ENCODE measurements at regions not wholly inside any gene's neighbourhood (a gene's known extent, or its start where the extent isn't known, plus 50 kb on each side); places are given as distances from the start of the nearest gene placed in this dataset.

DNA sequence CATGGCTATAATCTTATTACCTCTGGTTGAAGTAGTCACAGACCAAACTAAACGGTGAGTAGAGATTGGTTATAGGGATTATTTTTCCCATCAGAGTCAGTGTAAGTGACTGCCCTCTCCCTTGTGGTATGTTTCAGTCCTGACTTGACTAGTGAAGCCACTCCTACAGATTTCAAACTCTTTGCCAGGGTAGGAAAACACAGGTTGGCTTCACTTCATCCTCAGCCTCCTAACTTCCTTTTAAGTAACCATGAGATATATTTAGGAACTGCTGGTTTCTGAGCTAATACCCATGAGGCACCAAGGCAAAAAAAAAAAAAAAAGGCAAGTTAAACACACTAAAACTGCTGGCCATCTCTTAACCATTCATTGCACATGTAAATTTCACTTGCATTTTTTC lies 349.2 kb upstream of the MCTP2 start:
- DNase-seq (ENCODE audit: low read depth in 2 of 2, low spot score in 1 of 2): no peak

GRCh38 chr15:93881310-93881709 lies 350.1 kb upstream of the MCTP2 start:
- DNase-seq (ENCODE audit: low read depth in 2 of 2, low spot score in 1 of 2): no peak

DNA sequence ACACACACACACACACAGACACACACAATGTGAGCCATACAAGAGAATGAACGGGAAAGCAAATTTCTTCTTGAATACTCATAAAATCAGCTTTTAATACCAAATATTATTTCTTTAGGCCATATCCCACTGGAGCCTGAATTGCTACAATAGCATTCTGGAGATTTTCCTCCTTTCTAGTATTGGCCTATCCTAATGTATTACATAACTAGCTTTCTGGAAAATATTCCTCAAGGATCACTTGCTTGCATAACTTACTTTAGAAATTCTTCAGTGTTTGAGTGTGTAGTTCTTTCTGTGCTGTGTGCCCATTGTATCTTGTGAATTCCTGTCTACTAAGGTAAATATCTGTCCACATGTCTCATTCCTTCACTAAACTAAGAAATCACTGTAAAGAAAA lies 351.0 kb upstream of the MCTP2 start:
- DNase-seq (ENCODE audit: low read depth in 2 of 2, low spot score in 1 of 2): no peak

GRCh38 chr15:93870583-93870982 lies 360.8 kb upstream of the MCTP2 start:
- DNase-seq (ENCODE audit: low read depth in 2 of 2, low spot score in 1 of 2): no peak

DNA sequence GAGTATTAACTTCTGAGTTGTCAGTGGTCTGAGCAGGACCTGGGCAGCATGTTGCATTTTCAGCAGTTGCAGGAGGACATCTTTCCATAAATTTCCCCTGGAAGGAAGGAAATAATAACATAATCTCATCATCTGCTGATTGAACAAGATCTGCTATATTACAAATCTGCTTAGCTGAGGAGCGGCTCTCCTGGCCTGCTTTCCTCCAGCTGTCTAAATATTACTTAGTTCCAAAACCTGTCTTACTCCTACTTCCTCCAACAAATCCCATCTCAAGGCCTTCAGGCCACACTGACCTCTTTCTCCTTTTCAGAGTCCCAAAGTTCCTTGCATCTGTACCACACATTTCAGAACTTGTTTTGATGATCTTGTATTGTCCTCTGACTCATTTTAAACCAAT lies 364.4 kb upstream of the MCTP2 start:
- DNase-seq (ENCODE audit: low read depth in 2 of 2, low spot score in 1 of 2): no peak

GRCh38 chr15:93866476-93866875 lies 364.9 kb upstream of the MCTP2 start:
- no peak for DNase-seq (ENCODE audit: low read depth in 2 of 2, low spot score in 1 of 2)

DNA sequence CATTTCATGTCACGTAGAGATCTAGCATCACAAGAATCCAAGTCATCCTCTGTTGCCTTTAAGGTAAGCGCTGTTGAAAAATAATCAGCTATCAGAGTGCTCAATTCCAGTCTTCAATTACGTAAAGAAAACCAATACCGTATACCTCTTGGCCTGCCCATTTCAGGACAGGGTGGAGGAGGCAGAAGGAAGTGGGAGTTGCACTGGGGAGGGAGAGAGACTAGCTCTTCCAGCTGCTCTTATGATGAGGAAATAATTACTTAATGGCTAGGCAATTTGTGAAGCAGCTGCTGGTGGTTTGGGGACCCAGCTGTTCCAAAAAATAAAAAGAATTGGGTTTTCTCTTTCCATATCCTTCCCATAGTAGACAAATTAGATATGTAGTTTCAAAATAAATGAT lies 365.8 kb upstream of the MCTP2 start:
- no peak for DNase-seq (ENCODE audit: low read depth in 2 of 2, low spot score in 1 of 2)

GRCh38 chr15:93862791-93863190 lies 368.6 kb upstream of the MCTP2 start:
- no peak for DNase-seq (ENCODE audit: low read depth in 2 of 2, low spot score in 1 of 2)

GRCh38 chr15:93861956-93862741 lies 369.2 kb upstream of the MCTP2 start:
- no peak for DNase-seq (ENCODE audit: low read depth in 2 of 2, low spot score in 1 of 2)

DNA sequence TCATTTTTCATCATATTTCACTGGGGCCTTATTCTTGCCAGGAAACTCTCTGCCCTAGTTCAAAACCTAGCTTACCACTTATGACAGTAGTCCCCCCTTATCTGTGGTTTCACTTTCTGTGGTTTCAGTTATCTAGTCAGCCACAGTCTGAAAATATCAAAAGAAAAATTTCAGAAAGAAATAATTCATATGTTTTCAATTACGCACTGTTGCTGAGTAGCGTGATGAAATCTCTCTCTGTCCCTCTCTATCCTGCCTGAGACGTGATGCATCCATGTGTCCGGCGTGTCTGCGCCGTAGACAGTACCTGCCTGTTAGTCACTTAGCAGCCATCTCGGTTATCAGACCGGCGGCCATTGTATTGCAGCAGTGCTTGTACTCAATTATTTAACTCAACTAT lies 369.9 kb upstream of the MCTP2 start:
- no peak for DNase-seq (ENCODE audit: low read depth in 2 of 2, low spot score in 1 of 2)

DNA sequence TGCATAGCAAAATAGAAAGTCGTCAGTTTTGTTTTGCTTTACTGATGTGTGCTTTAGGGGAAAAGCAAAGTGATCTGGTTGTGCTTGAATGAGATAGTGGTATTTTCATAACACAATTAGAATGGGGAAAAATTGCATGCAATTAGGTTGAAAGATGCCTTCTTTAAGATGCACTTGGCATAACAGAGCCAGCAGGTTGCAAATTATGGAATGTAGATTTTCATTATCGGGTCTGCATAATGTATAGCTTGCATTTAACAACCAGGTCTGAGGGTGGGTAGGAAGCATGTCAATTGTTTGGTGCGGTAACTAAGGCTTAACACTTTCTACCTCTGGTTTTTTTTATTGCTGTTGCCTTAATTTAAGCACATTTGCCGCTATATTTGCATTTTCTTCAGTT lies 370.7 kb upstream of the MCTP2 start:
- DNase-seq (ENCODE audit: low read depth in 2 of 2, low spot score in 1 of 2): no peak

GRCh38 chr15:93859176-93859575 lies 372.2 kb upstream of the MCTP2 start:
- DNase-seq (ENCODE audit: low read depth in 2 of 2, low spot score in 1 of 2): no peak

DNA sequence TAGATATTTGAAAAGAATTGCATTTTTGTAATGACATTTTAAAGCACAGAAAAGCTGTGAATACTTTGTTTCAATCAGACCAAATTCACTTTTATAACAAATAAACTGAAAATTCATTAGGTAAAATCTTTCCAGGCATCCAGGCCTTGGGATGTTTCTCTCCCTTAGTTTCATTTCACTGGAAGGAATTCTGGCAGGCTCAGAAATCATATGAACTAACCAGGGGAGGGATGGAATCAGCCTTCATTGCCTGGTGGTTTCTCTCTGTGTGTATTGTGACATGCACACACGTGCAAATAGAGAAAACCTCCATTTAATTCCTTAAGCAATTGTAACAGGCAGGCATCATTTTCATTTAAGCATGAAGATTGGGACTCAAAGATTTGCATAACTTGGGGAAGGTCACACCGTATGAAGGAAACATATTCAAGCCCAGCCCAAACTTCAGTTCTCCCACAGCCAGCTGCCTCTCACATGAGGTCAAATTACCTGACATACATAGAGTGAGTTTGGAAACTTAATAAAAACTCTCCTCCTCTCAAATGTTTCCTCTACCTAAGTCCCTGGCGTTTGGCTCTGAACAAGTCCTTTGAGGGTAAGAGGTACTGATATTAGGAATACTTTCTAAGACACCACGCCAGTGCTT lies 376.1 kb upstream of the MCTP2 start:
- no peak for DNase-seq (ENCODE audit: low read depth in 2 of 2, low spot score in 1 of 2)

DNA sequence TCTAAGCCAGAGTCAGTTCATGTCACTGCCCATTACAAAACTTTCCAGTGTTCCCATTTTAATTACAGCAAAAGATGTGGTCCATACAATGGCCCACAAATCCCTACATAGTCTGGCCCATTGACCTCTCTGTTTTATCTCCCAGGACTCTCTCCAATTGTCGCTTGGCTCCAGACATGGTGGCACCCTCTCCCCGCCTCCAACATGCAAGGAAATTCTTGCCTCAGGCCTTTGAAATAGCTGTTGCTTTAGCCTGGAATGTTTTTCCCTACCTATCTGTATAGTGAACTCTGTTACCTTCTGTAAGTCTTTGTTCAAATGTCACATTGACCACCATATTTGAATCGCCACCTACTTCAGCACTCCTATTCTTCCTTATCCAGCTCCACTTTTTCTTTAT lies 377.3 kb upstream of the MCTP2 start:
- no peak for DNase-seq (ENCODE audit: low read depth in 2 of 2, low spot score in 1 of 2)

- no peak for DNase-seq (ENCODE audit: low read depth in 2 of 2, low spot score in 1 of 2)
Observed at GRCh38 chr15:93852761-93853160, 378.6 kb upstream of the MCTP2 start.

GRCh38 chr15:93848490-93848889 lies 382.9 kb upstream of the MCTP2 start:
- no peak for DNase-seq (ENCODE audit: low read depth in 2 of 2, low spot score in 1 of 2)

- no peak for DNase-seq (ENCODE audit: low read depth in 2 of 2, low spot score in 1 of 2)
Observed at GRCh38 chr15:93848076-93848475, 383.3 kb upstream of the MCTP2 start.

DNA sequence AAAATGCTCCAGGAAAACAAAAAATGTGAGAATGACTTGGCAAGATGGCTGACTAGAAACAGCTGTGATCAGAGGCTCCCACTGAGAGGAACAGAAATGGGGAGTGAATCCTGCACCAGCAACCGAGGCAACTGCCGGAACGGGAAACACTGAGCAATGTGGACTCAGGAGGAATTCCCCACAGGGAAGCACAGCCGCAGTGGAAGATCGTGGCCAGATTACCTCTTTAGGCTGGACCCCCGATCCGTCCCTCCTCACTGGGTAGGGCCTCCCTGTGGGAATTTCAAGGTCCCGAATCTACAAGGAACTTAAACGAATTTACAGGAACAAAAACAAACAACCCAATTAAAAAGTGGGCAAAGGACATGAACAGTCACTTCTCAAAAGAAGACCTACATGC lies 385.2 kb upstream of the MCTP2 start:
- DNase-seq (ENCODE audit: low read depth in 2 of 2, low spot score in 1 of 2): no peak

- no peak for DNase-seq (ENCODE audit: low read depth in 2 of 2, low spot score in 1 of 2)
Observed at GRCh38 chr15:93837450-93837849, 393.9 kb upstream of the MCTP2 start.

- DNase-seq (ENCODE audit: low read depth in 2 of 2, low spot score in 1 of 2): no peak
Observed at GRCh38 chr15:93835344-93835743, 396.0 kb upstream of the MCTP2 start.

DNA sequence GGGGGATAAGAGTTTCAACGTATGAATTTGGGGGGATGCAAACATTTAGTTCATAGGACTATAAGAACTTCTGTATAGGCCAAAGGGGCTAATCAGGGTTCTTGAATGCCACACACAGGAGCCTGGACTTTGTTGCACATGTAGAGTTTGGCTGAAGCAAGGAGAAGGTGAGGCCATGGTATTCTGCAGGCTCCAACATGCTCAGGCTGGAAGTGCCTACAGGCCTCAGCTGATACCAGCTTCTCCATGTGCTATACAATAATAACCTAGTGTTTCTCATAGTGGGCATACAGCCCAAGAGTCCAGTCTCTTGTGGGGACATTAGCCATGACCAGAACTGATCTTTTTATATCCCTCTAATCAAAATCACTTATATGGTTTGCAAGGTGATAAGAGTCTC lies 399.7 kb upstream of the MCTP2 start:
- no peak for DNase-seq (ENCODE audit: low read depth in 2 of 2, low spot score in 1 of 2)

- DNase-seq (ENCODE audit: low read depth in 2 of 2, low spot score in 1 of 2): no peak
Observed at GRCh38 chr15:93830221-93831080, 400.9 kb upstream of the MCTP2 start.
